SJCRH30 (cell line): ENCODE measurements at regions not wholly inside any gene's neighbourhood (a gene's known extent, or its start where the extent isn't known, plus 50 kb on each side); places are given as distances from the start of the nearest gene placed in this dataset.
"Not testable (repeated sequence)": the region's sequence is repeated elsewhere in the genome, so short reads cannot be mapped to it uniquely, and the experiment has no call there.

Experiments
- DNase-seq, 2 experiments: peaks; one replicate each; pipeline ENCODE4 v3.0.0-alpha.2; 2015 to 2020
- H3K27ac ChIP-seq: fragments of 250-450 bp; sonication (Bioruptor Pico); 2 replicates; pipeline ENCODE4 v1.5.1; 2020; ENCODE audit warnings: mild to moderate bottlenecking, moderate library complexity
- H3K27me3 ChIP-seq: fragments of 250-450 bp; sonication (Bioruptor Pico); 2 replicates; pipeline ENCODE4 v1.5.1; 2020; ENCODE audit warnings: mild to moderate bottlenecking, moderate library complexity
- H3K36me3 ChIP-seq: fragments of 250-450 bp; sonication (Bioruptor Pico); 2 replicates; pipeline ENCODE4 v1.5.1; 2020; ENCODE audit warnings: mild to moderate bottlenecking, moderate library complexity
- H3K4me1 ChIP-seq: fragments of 250-450 bp; sonication (Bioruptor Pico); 2 replicates; pipeline ENCODE4 v1.5.1; 2020; ENCODE audit warnings: mild to moderate bottlenecking, moderate library complexity
- H3K4me3 ChIP-seq: fragments of 250-450 bp; sonication (Bioruptor Pico); 2 replicates; pipeline ENCODE4 v1.5.1; 2020; ENCODE audit warnings: mild to moderate bottlenecking, moderate library complexity
- H3K9me3 ChIP-seq: fragments of 250-450 bp; sonication (Bioruptor Pico); replicated peaks from 2 replicates; pipeline ENCODE4 v1.5.1; 2020; ENCODE audit warnings: mild to moderate bottlenecking, moderate library complexity

DNA sequence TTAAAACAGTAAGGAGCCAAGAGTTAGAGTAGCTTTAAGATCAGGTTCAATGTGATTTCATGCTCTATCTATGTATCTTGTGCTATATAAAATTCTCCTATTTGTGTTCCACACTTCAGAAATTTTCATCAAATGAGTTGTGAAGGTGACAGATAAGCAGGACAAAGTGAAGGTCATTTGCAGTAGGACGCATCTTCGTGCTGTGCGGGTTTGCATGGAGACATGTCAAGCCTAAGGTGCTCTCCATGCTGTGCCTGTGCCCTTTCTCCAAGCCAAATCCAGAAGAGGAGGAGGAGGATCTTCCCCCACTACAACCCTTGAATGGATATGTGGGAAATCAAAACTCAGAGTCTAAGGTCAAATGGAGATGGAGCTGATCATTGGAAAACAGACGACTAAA is 147.3 kb upstream of the NEDD9 start:
- H3K36me3 ChIP-seq: no peaks in the 10 kb centered on the region
- DNase-seq: no peak
- no peaks in the 10 kb centered on the region for H3K9me3 ChIP-seq
- no peak overlapping the region for H3K4me3 ChIP-seq
- no peaks in the 10 kb centered on the region for H3K27me3 ChIP-seq
- H3K27ac ChIP-seq: no peak overlapping the region
- no peaks in the 10 kb centered on the region for H3K4me1 ChIP-seq

DNA sequence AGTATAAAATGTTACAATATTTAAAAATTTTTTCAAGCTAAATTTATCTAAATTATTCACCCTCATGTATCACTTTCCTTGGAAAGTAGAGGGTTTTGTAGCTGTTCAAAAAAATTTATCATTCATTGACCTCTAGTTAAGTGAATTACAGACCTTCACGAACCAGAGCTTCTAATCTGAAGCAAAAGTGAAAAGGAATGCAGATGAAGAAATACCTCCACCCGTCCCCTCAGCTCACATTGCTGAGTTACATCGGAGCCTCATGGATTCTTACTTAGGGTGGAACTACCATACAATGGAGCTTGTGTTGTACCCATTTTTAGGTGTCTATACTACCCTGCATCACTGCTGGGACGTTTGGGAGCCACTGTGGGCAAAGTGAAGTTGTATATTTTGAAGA is 146.2 kb upstream of the NEDD9 start:
- no peaks in the 10 kb centered on the region for H3K36me3 ChIP-seq
- H3K4me3 ChIP-seq: no peak overlapping the region
- DNase-seq: no peak
- no peak overlapping the region for H3K27ac ChIP-seq
- no peaks in the 10 kb centered on the region for H3K4me1 ChIP-seq
- H3K9me3 ChIP-seq: no peaks in the 10 kb centered on the region
- no peaks in the 10 kb centered on the region for H3K27me3 ChIP-seq

DNA sequence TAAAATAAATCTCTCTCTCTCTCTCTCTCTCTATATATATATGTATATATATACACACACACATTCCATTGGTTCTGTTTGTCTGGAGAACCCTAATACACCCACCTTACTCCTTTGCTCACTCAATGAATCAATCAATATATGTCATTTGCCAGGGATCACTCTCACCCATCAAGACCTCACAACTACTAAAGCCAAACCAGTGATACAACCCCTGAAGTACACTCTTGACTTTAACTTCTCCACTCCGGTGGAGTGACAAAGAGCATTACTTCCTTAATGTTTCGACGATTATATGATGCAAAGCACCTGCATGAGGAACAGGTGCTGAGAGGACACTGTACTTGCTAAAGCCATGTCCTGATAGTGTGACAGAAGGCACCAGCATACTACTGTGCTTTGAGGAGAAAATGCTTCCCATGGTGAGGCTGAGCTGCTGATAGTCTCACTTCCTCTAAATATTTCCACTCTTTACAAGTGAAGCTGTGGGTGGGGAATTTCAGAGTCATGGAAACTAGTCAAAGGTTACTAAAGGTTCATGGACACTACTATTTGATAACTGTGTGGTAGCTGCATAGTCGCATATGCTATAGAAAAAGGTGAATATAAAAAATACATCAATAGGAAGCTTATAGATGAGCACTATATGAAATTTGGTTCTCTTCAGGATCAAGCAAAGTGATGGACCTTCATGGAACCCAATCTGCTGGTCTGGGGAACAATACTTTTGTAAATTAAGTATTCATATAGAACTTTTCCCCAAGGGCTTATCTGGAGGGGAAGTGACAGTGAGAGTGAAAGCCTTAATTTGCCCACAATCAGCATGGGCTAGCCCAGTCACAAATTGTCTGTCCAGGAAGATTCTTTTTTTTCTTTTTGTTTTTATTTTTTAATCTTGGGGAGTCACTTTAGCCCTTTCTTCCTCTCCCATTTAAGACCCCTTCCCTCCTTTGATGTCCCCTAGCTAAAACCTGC is 141.9 kb upstream of the NEDD9 start:
- Histone ChIP-seq H3K36me3 (no peaks in the 10 kb centered on the region), H3K27ac (no peak overlapping the region), H3K27me3 (no peaks in the 10 kb centered on the region), H3K9me3 (no peaks in the 10 kb centered on the region), H3K4me3 (no peak overlapping the region), H3K4me1 (no peaks in the 10 kb centered on the region)
- DNase-seq: no peak

DNA sequence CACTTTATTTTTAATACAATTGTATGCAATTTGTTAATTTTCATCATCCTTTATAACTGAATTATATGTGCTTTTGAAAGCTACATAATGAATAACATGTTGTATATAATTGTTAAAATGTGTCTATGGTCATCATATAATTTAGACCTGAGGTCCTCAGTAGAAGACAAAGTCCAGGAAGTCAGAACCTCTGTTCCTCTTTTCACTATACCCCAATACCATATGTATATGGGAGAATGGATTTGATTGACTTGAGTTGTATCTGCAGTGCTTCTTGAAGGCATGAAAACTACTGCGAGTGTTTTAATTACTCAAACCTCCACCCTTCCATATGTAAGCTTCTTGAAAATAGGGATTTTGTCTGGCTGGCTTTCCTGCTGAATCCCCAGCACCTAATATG is 140.7 kb upstream of the NEDD9 start:
- Histone ChIP-seq H3K36me3 (no peaks in the 10 kb centered on the region), H3K27ac (no peak overlapping the region), H3K4me3 (no peak overlapping the region), H3K27me3 (no peaks in the 10 kb centered on the region), H3K9me3 (no peaks in the 10 kb centered on the region), H3K4me1 (no peaks in the 10 kb centered on the region)
- DNase-seq: no peak

GRCh38 chr6:11372186-11372790 is 139.8 kb upstream of the NEDD9 start:
- not testable (repeated sequence) for H3K4me1 ChIP-seq, H3K9me3 ChIP-seq, H3K4me3 ChIP-seq, H3K27ac ChIP-seq, H3K36me3 ChIP-seq, H3K27me3 ChIP-seq, DNase-seq

DNA sequence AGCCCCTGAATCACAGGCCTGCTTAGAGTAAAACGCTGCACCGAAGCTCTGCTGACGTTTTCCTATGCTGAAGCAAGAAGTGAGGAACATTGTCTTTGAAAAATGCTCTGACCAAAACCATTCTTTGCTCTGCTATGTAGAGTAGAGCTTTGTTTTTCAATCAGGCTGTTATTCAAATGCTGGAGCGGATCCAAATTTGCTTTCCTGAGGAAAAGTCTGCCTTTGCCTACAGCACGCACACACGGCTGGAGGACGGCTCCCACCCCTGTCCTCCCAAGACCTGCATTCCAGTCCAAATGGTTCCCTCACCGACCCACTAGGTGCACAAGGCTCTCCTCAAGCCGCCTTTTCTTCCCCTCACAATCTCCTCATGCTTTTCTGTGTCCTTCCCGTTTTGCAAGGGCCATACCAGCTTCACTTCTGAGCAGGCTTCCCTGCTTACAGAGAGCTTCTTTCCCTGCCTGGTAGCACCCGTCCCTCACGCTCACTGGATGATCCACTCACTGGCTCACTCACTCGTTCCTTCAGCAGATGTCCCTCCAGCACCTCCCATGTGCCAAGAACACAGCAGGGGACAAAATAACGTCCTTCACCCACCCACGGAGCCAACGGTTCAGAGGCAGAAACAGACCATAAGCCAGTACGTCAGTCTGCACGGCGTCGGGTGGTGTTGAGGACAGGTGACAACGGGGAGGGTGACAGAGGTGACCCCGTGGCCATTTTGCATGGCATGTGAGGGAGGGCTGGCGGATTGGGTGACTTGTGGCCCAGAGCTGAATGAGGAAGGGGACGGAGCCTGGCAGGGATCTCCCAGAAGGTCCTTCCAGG is 137.9 kb upstream of the NEDD9 start:
- Histone ChIP-seq H3K4me1 (no peaks in the 10 kb centered on the region), H3K4me3 (no peak overlapping the region), H3K27me3 (no peaks in the 10 kb centered on the region), H3K27ac (no peak overlapping the region), H3K9me3 (no peaks in the 10 kb centered on the region), H3K36me3 (no peaks in the 10 kb centered on the region)
- no peak for DNase-seq

DNA sequence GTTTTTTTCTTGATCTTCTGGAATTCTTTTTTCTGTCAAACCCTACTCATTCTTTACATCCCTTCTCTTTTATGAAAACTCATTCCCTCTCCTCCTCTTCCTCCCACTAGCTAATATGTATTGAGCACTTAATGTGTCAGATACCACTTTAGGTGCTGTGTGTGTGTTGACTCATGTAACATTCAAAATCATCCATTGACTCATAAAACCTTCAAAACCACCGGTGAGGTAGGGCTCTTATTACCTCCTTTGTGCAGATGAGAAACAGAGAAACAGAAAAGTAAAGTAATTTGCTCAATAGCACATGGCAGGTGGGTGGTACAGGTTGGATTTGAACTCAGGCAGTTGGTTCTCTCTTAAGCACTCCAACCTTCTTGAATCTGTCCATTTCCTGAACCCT is 136.3 kb upstream of the NEDD9 start:
- H3K36me3 ChIP-seq: no peaks in the 10 kb centered on the region
- H3K9me3 ChIP-seq: no peaks in the 10 kb centered on the region
- no peak for DNase-seq
- no peaks in the 10 kb centered on the region for H3K27me3 ChIP-seq
- H3K4me1 ChIP-seq: no peaks in the 10 kb centered on the region
- no peak overlapping the region for H3K27ac ChIP-seq
- H3K4me3 ChIP-seq: no peak overlapping the region

- Histone ChIP-seq H3K27ac (no peak overlapping the region), H3K9me3 (no peaks in the 10 kb centered on the region), H3K36me3 (no peaks in the 10 kb centered on the region), H3K4me1 (no peaks in the 10 kb centered on the region), H3K4me3 (no peak overlapping the region), H3K27me3 (no peaks in the 10 kb centered on the region)
- DNase-seq: no peak
These were observed 135.8 kb upstream of the NEDD9 start for GRCh38 chr6:11368264-11368663.

- Histone ChIP-seq H3K27ac (no peak overlapping the region), H3K9me3 (no peaks in the 10 kb centered on the region), H3K36me3 (no peaks in the 10 kb centered on the region), H3K4me3 (no peak overlapping the region), H3K4me1 (no peaks in the 10 kb centered on the region), H3K27me3 (no peaks in the 10 kb centered on the region)
- no peak for DNase-seq
These were observed 135.3 kb upstream of the NEDD9 start for GRCh38 chr6:11367638-11368199.

- no peak overlapping the region for H3K4me3 ChIP-seq
- H3K27ac ChIP-seq: no peak overlapping the region
- no peaks in the 10 kb centered on the region for H3K27me3 ChIP-seq
- no peaks in the 10 kb centered on the region for H3K9me3 ChIP-seq
- no peaks in the 10 kb centered on the region for H3K36me3 ChIP-seq
- DNase-seq: no peak
- no peaks in the 10 kb centered on the region for H3K4me1 ChIP-seq
These were observed 134.6 kb upstream of the NEDD9 start for GRCh38 chr6:11366934-11367637.

- no peaks in the 10 kb centered on the region for H3K36me3 ChIP-seq
- H3K27ac ChIP-seq: no peak overlapping the region
- no peak overlapping the region for H3K4me3 ChIP-seq
- no peaks in the 10 kb centered on the region for H3K4me1 ChIP-seq
- DNase-seq: no peak
- no peaks in the 10 kb centered on the region for H3K9me3 ChIP-seq
- no peaks in the 10 kb centered on the region for H3K27me3 ChIP-seq
These were observed 133.9 kb upstream of the NEDD9 start for GRCh38 chr6:11366183-11366933.

DNA sequence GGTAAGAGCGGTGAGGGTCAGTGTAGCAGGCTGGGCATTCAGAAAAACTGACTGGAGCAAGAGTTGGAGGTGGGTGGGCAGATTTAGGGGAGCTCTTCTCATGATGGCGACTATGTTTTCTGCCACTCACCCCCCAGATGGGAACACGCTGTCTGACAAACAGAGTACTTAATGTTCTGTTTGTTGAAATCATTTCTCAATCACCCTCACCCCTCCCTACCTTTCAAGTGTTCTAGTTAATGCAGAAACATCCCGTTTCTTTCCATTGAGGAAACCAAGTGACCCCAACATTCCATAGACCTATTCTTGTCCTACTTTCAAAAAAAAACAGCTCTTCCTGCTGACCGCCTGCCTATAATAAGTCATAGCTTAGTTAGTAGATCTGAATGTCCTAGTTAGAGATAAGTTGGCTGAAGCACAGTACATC is 132.5 kb upstream of the NEDD9 start:
- no peaks in the 10 kb centered on the region for H3K4me1 ChIP-seq
- DNase-seq: no peak
- no peak overlapping the region for H3K27ac ChIP-seq
- no peak overlapping the region for H3K4me3 ChIP-seq
- no peaks in the 10 kb centered on the region for H3K36me3 ChIP-seq
- no peaks in the 10 kb centered on the region for H3K27me3 ChIP-seq
- no peaks in the 10 kb centered on the region for H3K9me3 ChIP-seq

- H3K9me3 ChIP-seq: no peaks in the 10 kb centered on the region
- no peak overlapping the region for H3K4me3 ChIP-seq
- H3K36me3 ChIP-seq: no peaks in the 10 kb centered on the region
- H3K27me3 ChIP-seq: no peaks in the 10 kb centered on the region
- no peak for DNase-seq
- no peaks in the 10 kb centered on the region for H3K4me1 ChIP-seq
- H3K27ac ChIP-seq: no peak overlapping the region
These were observed 131.6 kb upstream of the NEDD9 start for GRCh38 chr6:11363881-11364576.
